ENCODE measurements at regions not wholly inside any gene's neighbourhood (a gene's known extent, or its start where the extent isn't known, plus 50 kb on each side); places are given as distances from the start of the nearest gene placed in this dataset.

GRCh38 chr13:105790923-105791322 is 744.5 kb downstream of the EFNB2 start:
- Mint-ChIP-seq H3K4me1 (no peaks in the 10 kb centered on the region), H3K27me3 (no peaks in the 10 kb centered on the region), H3K36me3 (ENCODE audit: low read depth) (no peaks in the 10 kb centered on the region), H3K27ac (no peak overlapping the region), H3K4me3 (no peak overlapping the region), H3K9me3 (peaks cover 2% of the 10 kb centered on the region)
- no peak for DNase-seq
- ChIA-PET POLR2A (no interaction called here), CTCF (no interaction called here)

GRCh38 chr13:105788530-105788929 is 746.9 kb downstream of the EFNB2 start:
- H3K27ac Mint-ChIP-seq, result no peak overlapping the region
- no peaks in the 10 kb centered on the region for H3K36me3 Mint-ChIP-seq (ENCODE audit: low read depth)
- ChIA-PET POLR2A (no interaction called here), CTCF (no interaction called here)
- H3K9me3 Mint-ChIP-seq, result peaks cover 2% of the 10 kb centered on the region
- H3K4me3 Mint-ChIP-seq, result no peak overlapping the region
- no peak for DNase-seq
- no peaks in the 10 kb centered on the region for H3K4me1 Mint-ChIP-seq
- no peaks in the 10 kb centered on the region for H3K27me3 Mint-ChIP-seq

- Mint-ChIP-seq H3K27ac (no peak overlapping the region), H3K9me3 (no peaks in the 10 kb centered on the region), H3K36me3 (ENCODE audit: low read depth) (no peaks in the 10 kb centered on the region), H3K4me1 (no peaks in the 10 kb centered on the region), H3K27me3 (no peaks in the 10 kb centered on the region), H3K4me3 (no peak overlapping the region)
- CTCF ChIA-PET, result no interaction called here
- POLR2A ChIA-PET, result no interaction called here
- DNase-seq, result no peak
These were observed 747.8 kb downstream of the EFNB2 start for GRCh38 chr13:105787632-105788031.

- no peak for DNase-seq
- ChIA-PET CTCF (no interaction called here), POLR2A (no interaction called here)
- no peaks in the 10 kb centered on the region for H3K27me3 Mint-ChIP-seq
- H3K27ac Mint-ChIP-seq, result no peak overlapping the region
- no peak overlapping the region for H3K4me3 Mint-ChIP-seq
- H3K9me3 Mint-ChIP-seq, result no peaks in the 10 kb centered on the region
- no peaks in the 10 kb centered on the region for H3K36me3 Mint-ChIP-seq (ENCODE audit: low read depth)
- H3K4me1 Mint-ChIP-seq, result no peaks in the 10 kb centered on the region
These were observed 750.0 kb downstream of the EFNB2 start for GRCh38 chr13:105785436-105785835.

- no peaks in the 10 kb centered on the region for H3K36me3 Mint-ChIP-seq (ENCODE audit: low read depth)
- no peak for DNase-seq
- no peaks in the 10 kb centered on the region for H3K9me3 Mint-ChIP-seq
- no peak overlapping the region for H3K27ac Mint-ChIP-seq
- CTCF ChIA-PET, result no interaction called here
- H3K27me3 Mint-ChIP-seq, result no peaks in the 10 kb centered on the region
- no peaks in the 10 kb centered on the region for H3K4me1 Mint-ChIP-seq
- no peak overlapping the region for H3K4me3 Mint-ChIP-seq
- POLR2A ChIA-PET, result no interaction called here
These were observed 752.2 kb downstream of the EFNB2 start for GRCh38 chr13:105783261-105783660.

GRCh38 chr13:105778196-105778595 is 757.3 kb downstream of the EFNB2 start:
- Mint-ChIP-seq H3K36me3 (ENCODE audit: low read depth) (no peaks in the 10 kb centered on the region), H3K4me3 (no peak overlapping the region), H3K27ac (no peak overlapping the region), H3K9me3 (no peaks in the 10 kb centered on the region), H3K4me1 (no peaks in the 10 kb centered on the region), H3K27me3 (no peaks in the 10 kb centered on the region)
- no peak for DNase-seq
- CTCF ChIA-PET, result no interaction called here
- POLR2A ChIA-PET, result no interaction called here

GRCh38 chr13:105774739-105775460 is 760.6 kb downstream of the EFNB2 start:
- POLR2A ChIA-PET, result no interaction called here
- DNase-seq, result no peak
- no peak overlapping the region for H3K27ac Mint-ChIP-seq
- H3K27me3 Mint-ChIP-seq, result no peaks in the 10 kb centered on the region
- H3K9me3 Mint-ChIP-seq, result no peaks in the 10 kb centered on the region
- CTCF ChIA-PET, result no interaction called here
- no peaks in the 10 kb centered on the region for H3K4me1 Mint-ChIP-seq
- no peak overlapping the region for H3K4me3 Mint-ChIP-seq
- no peaks in the 10 kb centered on the region for H3K36me3 Mint-ChIP-seq (ENCODE audit: low read depth)

- POLR2A ChIA-PET, result no interaction called here
- no peaks in the 10 kb centered on the region for H3K27me3 Mint-ChIP-seq
- no peak for DNase-seq
- no peaks in the 10 kb centered on the region for H3K9me3 Mint-ChIP-seq
- H3K36me3 Mint-ChIP-seq (ENCODE audit: low read depth), result no peaks in the 10 kb centered on the region
- no peaks in the 10 kb centered on the region for H3K4me1 Mint-ChIP-seq
- CTCF ChIA-PET, result no interaction called here
- no peak overlapping the region for H3K27ac Mint-ChIP-seq
- H3K4me3 Mint-ChIP-seq, result no peak overlapping the region
These were observed 761.5 kb downstream of the EFNB2 start for GRCh38 chr13:105773863-105774538.

GRCh38 chr13:105773241-105773640 is 762.2 kb downstream of the EFNB2 start:
- ChIA-PET CTCF (no interaction called here), POLR2A (no interaction called here)
- H3K27ac Mint-ChIP-seq, result no peak overlapping the region
- no peaks in the 10 kb centered on the region for H3K27me3 Mint-ChIP-seq
- no peaks in the 10 kb centered on the region for H3K36me3 Mint-ChIP-seq (ENCODE audit: low read depth)
- no peak for DNase-seq
- H3K4me3 Mint-ChIP-seq, result no peak overlapping the region
- H3K9me3 Mint-ChIP-seq, result no peaks in the 10 kb centered on the region
- H3K4me1 Mint-ChIP-seq, result no peaks in the 10 kb centered on the region

GRCh38 chr13:105764486-105764885 is 771.0 kb downstream of the EFNB2 start:
- Mint-ChIP-seq H3K36me3 (ENCODE audit: low read depth) (no peaks in the 10 kb centered on the region), H3K27ac (no peak overlapping the region), H3K27me3 (no peaks in the 10 kb centered on the region), H3K4me1 (no peaks in the 10 kb centered on the region), H3K9me3 (no peaks in the 10 kb centered on the region), H3K4me3 (no peak overlapping the region)
- CTCF ChIA-PET, result no interaction called here
- POLR2A ChIA-PET, result no interaction called here
- DNase-seq, result no peak

GRCh38 chr13:105763851-105764250 is 771.6 kb downstream of the EFNB2 start:
- no peaks in the 10 kb centered on the region for H3K9me3 Mint-ChIP-seq
- no peak for DNase-seq
- no peaks in the 10 kb centered on the region for H3K4me1 Mint-ChIP-seq
- POLR2A ChIA-PET, result no interaction called here
- no peaks in the 10 kb centered on the region for H3K27me3 Mint-ChIP-seq
- no peak overlapping the region for H3K4me3 Mint-ChIP-seq
- no peak overlapping the region for H3K27ac Mint-ChIP-seq
- no peaks in the 10 kb centered on the region for H3K36me3 Mint-ChIP-seq (ENCODE audit: low read depth)
- CTCF ChIA-PET, result no interaction called here

GRCh38 chr13:105762096-105762495 is 773.4 kb downstream of the EFNB2 start:
- no peaks in the 10 kb centered on the region for H3K9me3 Mint-ChIP-seq
- H3K27ac Mint-ChIP-seq, result no peak overlapping the region
- no peaks in the 10 kb centered on the region for H3K4me1 Mint-ChIP-seq
- DNase-seq, result no peak
- no peak overlapping the region for H3K4me3 Mint-ChIP-seq
- POLR2A ChIA-PET, result no interaction called here
- H3K27me3 Mint-ChIP-seq, result no peaks in the 10 kb centered on the region
- CTCF ChIA-PET, result no interaction called here
- H3K36me3 Mint-ChIP-seq (ENCODE audit: low read depth), result no peaks in the 10 kb centered on the region

- Mint-ChIP-seq H3K27ac (no peak overlapping the region), H3K4me1 (no peaks in the 10 kb centered on the region), H3K27me3 (no peaks in the 10 kb centered on the region), H3K4me3 (no peak overlapping the region), H3K36me3 (ENCODE audit: low read depth) (no peaks in the 10 kb centered on the region), H3K9me3 (no peaks in the 10 kb centered on the region)
- POLR2A ChIA-PET, result no interaction called here
- no peak for DNase-seq
- CTCF ChIA-PET, result no interaction called here
These were observed 776.3 kb downstream of the EFNB2 start for GRCh38 chr13:105758918-105759860.
